Endothelial cell of umbilical vein (primary cell): ENCODE measurements at regions not wholly inside any gene's neighbourhood (a gene's known extent, or its start where the extent isn't known, plus 50 kb on each side); places are given as distances from the start of the nearest gene placed in this dataset.
"Not testable (repeated sequence)": the region's sequence is repeated elsewhere in the genome, so short reads cannot be mapped to it uniquely, and the experiment has no call there.

Experiments used
- BruUV-seq: library from RNA; stranded (reverse); fragments of 400-500 nt; replicated peaks from 2 replicates; lab custom pipeline; 2021; lab: Mats Ljungman, UMichigan
- CTCF ChIA-PET: fragments of 300-600, 350-600 bp; sonication (Branson Sonifier 250); formaldehyde crosslinking; loops from one replicate; lab custom pipeline; 2021; ENCODE audit warnings: antibody characterized with exemption, inconsistent platforms; lab: Charles Lee
- POLR2A ChIA-PET: fragments of 300-600, 350-600 bp; sonication (Branson Sonifier 250); formaldehyde crosslinking; loops from one replicate; lab custom pipeline; 2021; ENCODE audit warnings: antibody characterized with exemption, inconsistent platforms; lab: Charles Lee
- DNase-seq: peaks from one replicate; pipeline ENCODE4 v3.0.0-alpha.2; 2011; ENCODE audit warnings: low read depth, low spot score
- FAIRE-seq: peaks from 2 replicates; lab custom pipeline; 2011; peaks lifted over from hg19 to GRCh38; lab: Jason Lieb, UNC
- H2AFZ ChIP-seq: 2 replicates; pipeline ENCODE4 v1.6.0; 2012; ENCODE audit warnings: low read depth, low read length, control low read depth, inconsistent platforms
- H3K27ac ChIP-seq: 2 replicates; pipeline ENCODE4 v1.5.1; 2011; ENCODE audit warnings: low read depth, mild to moderate bottlenecking, control low read depth, low read length, moderate library complexity; ENCODE audit not compliant: insufficient read depth
- H3K27me3 ChIP-seq, 2 experiments: 2 replicates each; pipeline versions ENCODE4 v1.6.0 to v1.6.1; 2011; ENCODE audit warnings: low read length in 2 of 2, mixed read lengths in 1 of 2; ENCODE audit not compliant: control insufficient read depth in 2 of 2, insufficient read depth in 2 of 2
- H3K36me3 ChIP-seq, 2 experiments: 2 replicates in 1 of 2; 3 replicates in 1 of 2; pipeline ENCODE4 v1.5.1; 2011; ENCODE audit warnings: low read length in 2 of 2, mild to moderate bottlenecking in 1 of 2, moderate library complexity in 1 of 2; ENCODE audit not compliant: control insufficient read depth in 2 of 2, insufficient read depth in 2 of 2; ENCODE audit errors: extremely low read depth in 1 of 2
- H3K4me1 ChIP-seq: 3 replicates; pipeline ENCODE4 v1.5.1; 2011; ENCODE audit warnings: mild to moderate bottlenecking, low read length; ENCODE audit not compliant: control insufficient read depth, insufficient read depth; ENCODE audit errors: extremely low read depth
- H3K4me2 ChIP-seq: 2 replicates; pipeline ENCODE4 v1.6.1; 2011; ENCODE audit warnings: low read length, control low read depth, mixed read lengths; ENCODE audit not compliant: insufficient read depth
- H3K4me3 ChIP-seq, 3 experiments: fragments of 200-600 bp in 1 of 3; sonication (generic), shearing (Covaris generic) in 1 of 3; replicated peaks in 1 of 3; 2 replicates each; pipeline ENCODE4 v1.5.1; 2011 to 2016; ENCODE audit warnings: control low read depth in 3 of 3, low read length in 3 of 3, mild to moderate bottlenecking in 2 of 3, inconsistent platforms in 1 of 3, low read depth in 1 of 3, moderate library complexity in 1 of 3; ENCODE audit not compliant: insufficient read depth in 1 of 3
- H3K79me2 ChIP-seq: 2 replicates; pipeline ENCODE4 v1.6.0; 2012; ENCODE audit warnings: low read length, inconsistent platforms; ENCODE audit not compliant: control insufficient read depth, insufficient read depth
- H3K9ac ChIP-seq: replicated peaks from 2 replicates; pipeline ENCODE3; 2011; ENCODE audit warnings: low read length, control low read depth; ENCODE audit not compliant: insufficient read depth; ENCODE audit errors: extremely low read depth
- H3K9me1 ChIP-seq: replicated peaks from 3 replicates; pipeline ENCODE4 v1.6.0; 2011; ENCODE audit warnings: mild to moderate bottlenecking, low read length; ENCODE audit not compliant: control insufficient read depth, insufficient read depth; ENCODE audit errors: extremely low read depth
- H3K9me3 ChIP-seq: replicated peaks from 2 replicates; pipeline ENCODE4 v1.5.1; 2012; ENCODE audit warnings: low read length, inconsistent platforms; ENCODE audit not compliant: control insufficient read depth, insufficient read depth
- H4K20me1 ChIP-seq: replicated peaks from 2 replicates; pipeline ENCODE3; 2011; ENCODE audit warnings: mild to moderate bottlenecking, low read length; ENCODE audit not compliant: control insufficient read depth, insufficient read depth; ENCODE audit errors: extremely low read depth
- EZH2 ChIP-seq: IDR thresholded peaks from 2 replicates; pipeline ENCODE4 v1.6.1; 2012; ENCODE audit warnings: borderline replicate concordance, low read depth, mild to moderate bottlenecking, moderate library complexity, low read length, inconsistent platforms; ENCODE audit not compliant: severe bottlenecking
- GATA2 ChIP-seq: IDR thresholded peaks from 2 replicates; pipeline ENCODE4 v1.7.0; 2011; ENCODE audit warnings: low read depth, mild to moderate bottlenecking, moderate library complexity, mixed read lengths, low read length; ENCODE audit not compliant: insufficient read length, insufficient read depth
- JUN ChIP-seq: IDR thresholded peaks from 2 replicates; pipeline ENCODE4 v1.6.1; 2011; ENCODE audit warnings: borderline replicate concordance, low read depth; ENCODE audit not compliant: insufficient read length, insufficient read depth
- MYC ChIP-seq: IDR thresholded peaks from one replicate; pipeline ENCODE4 v1.6.1; 2011; ENCODE audit warnings: mild to moderate bottlenecking, low read depth, low read length
- POLR2AphosphoS5 ChIP-seq: IDR thresholded peaks from 2 replicates; pipeline ENCODE4 v1.6.1; 2012; ENCODE audit warnings: low read depth, mild to moderate bottlenecking, control low read depth, low read length, moderate library complexity; ENCODE audit not compliant: insufficient read depth
- dilution Hi-C: fragments of 300-500 bp; cut with MboI; formaldehyde crosslinking; loops from one replicate; pipeline ENCODE4 v1.15.0; 2019; ENCODE audit warnings: low sequenced_read_pairs; ENCODE audit not compliant: extremely low pct_ligation_motif_present
- intact Hi-C: fragments of 100-400 bp; cut with micrococcal nuclease; formaldehyde crosslinking; loops from one replicate; pipeline ENCODE4 v1.10.0; 2022
- TF ChIP-seq, protein P1 (sequence below), 2 donors: IDR thresholded peaks; 1 replicate in 1 of 2; 2 replicates in 1 of 2; pipeline ENCODE4 v1.5.1; 2011; ENCODE audit warnings: low read length in 2 of 2, mild to moderate bottlenecking in 2 of 2, moderate library complexity in 2 of 2, control low read depth in 1 of 2, inconsistent platforms in 1 of 2, low read depth in 1 of 2; ENCODE audit not compliant: insufficient read depth in 1 of 2; ENCODE audit errors: extremely low read depth in 1 of 2

DNA sequence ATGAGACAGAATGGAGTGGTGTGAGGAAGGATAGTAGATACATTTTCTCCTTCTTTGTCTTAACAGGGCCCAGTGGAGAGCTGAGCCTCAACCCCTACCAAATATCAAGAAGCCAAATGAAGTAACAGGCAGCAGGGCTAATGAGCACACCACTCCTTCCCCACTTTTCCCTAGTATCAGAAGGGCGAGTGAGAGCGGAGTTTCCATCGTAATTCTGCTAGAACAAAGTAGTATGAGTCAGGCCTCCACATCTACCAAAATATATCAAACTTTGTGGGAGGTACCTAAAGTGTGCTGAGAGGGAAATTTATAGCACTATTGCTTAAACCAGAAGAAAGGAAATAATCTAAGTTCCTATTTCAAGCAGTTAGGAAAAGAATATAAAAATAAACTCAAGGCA, 769.0 kb upstream of the RGMB start:
- Histone ChIP-seq H3K9me1 (no peaks in the 10 kb centered on the region), H3K27ac (no peak overlapping the region), H3K4me2 (no peak overlapping the region), H3K36me3 (no peaks in the 10 kb centered on the region), H3K9me3 (no peaks in the 10 kb centered on the region), H3K4me1 (no peaks in the 10 kb centered on the region), H4K20me1 (no peaks in the 10 kb centered on the region), H3K79me2 (no peaks in the 10 kb centered on the region), H3K27me3 (no peaks in the 10 kb centered on the region), H3K9ac (no peak overlapping the region), H2AFZ (peak overlapping the region; percentile 28), H3K4me3 (no peak overlapping the region)
- dilution Hi-C loops (no loop called here), intact Hi-C loops (no loop called here)
- BruUV-seq = no TSS peak
- no peak for FAIRE-seq
- TF ChIP-seq JUN (no peak), POLR2AphosphoS5 (no peak), GATA2 (no peak), MYC (no peak)
- CTCF ChIA-PET = no interaction called here
- peak; percentile 29 for DNase-seq
- POLR2A ChIA-PET = no interaction called here

DNA sequence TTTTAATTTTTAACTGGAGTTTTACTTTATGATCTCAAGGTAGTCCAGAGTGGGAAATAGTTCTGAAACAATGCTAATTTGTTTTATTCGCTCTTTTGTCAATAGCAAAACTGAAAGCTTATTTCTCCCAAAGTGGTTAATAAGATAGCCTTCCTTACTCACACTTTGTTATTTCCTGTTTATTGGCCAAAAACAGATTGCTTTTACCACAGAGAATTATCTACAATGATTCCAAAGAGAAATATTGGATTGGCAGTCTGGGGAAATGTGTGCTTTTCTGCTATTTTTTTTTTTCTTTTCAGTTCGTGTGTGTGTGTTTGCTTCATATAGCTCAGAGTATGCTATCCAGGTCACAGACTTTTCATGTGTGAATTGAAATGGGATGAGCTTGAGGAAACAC, 756.7 kb upstream of the RGMB start:
- DNase-seq (no peak), FAIRE-seq (no peak)
- H3K4me2 ChIP-seq = no peak overlapping the region
- intact Hi-C loops = no loop called here
- ChIA-PET POLR2A (no interaction called here), CTCF (interaction anchor here (0.9 to 1.8 kb wide), 5 partner anchors 16 to 752 kb away, joined by 3 to 4 read pairs (median 3); no protein-coding TSS in a partner anchor)
- no peak overlapping the region for H3K4me3 ChIP-seq
- no peak overlapping the region for H3K27ac ChIP-seq
- no peaks in the 10 kb centered on the region for H3K4me1 ChIP-seq
- H3K9me3 ChIP-seq = no peaks in the 10 kb centered on the region
- H4K20me1 ChIP-seq = no peaks in the 10 kb centered on the region
- H3K27me3 ChIP-seq = no peaks in the 10 kb centered on the region
- peak overlapping the region; percentile 62 for H2AFZ ChIP-seq
- no peaks in the 10 kb centered on the region for H3K36me3 ChIP-seq
- TF ChIP-seq MYC = no peak
- TF ChIP-seq POLR2AphosphoS5 = no peak
- TF ChIP-seq, protein P1, sequence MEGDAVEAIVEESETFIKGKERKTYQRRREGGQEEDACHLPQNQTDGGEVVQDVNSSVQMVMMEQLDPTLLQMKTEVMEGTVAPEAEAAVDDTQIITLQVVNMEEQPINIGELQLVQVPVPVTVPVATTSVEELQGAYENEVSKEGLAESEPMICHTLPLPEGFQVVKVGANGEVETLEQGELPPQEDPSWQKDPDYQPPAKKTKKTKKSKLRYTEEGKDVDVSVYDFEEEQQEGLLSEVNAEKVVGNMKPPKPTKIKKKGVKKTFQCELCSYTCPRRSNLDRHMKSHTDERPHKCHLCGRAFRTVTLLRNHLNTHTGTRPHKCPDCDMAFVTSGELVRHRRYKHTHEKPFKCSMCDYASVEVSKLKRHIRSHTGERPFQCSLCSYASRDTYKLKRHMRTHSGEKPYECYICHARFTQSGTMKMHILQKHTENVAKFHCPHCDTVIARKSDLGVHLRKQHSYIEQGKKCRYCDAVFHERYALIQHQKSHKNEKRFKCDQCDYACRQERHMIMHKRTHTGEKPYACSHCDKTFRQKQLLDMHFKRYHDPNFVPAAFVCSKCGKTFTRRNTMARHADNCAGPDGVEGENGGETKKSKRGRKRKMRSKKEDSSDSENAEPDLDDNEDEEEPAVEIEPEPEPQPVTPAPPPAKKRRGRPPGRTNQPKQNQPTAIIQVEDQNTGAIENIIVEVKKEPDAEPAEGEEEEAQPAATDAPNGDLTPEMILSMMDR (IDR thresholded peaks at IDR 0.05; ENCODE audit: extremely low read depth in 1 of 2, insufficient read depth in 1 of 2, low read depth in 1 of 2, low read length in 2 of 2) = no peak
- TF ChIP-seq GATA2 = no peak
- TF ChIP-seq JUN = no peak
- TF ChIP-seq EZH2 = no peak
- no TSS peak for BruUV-seq
- H3K79me2 ChIP-seq = no peaks in the 10 kb centered on the region
- H3K9ac ChIP-seq = no peak overlapping the region
- no peaks in the 10 kb centered on the region for H3K9me1 ChIP-seq
- dilution Hi-C loops = no loop called here

DNA sequence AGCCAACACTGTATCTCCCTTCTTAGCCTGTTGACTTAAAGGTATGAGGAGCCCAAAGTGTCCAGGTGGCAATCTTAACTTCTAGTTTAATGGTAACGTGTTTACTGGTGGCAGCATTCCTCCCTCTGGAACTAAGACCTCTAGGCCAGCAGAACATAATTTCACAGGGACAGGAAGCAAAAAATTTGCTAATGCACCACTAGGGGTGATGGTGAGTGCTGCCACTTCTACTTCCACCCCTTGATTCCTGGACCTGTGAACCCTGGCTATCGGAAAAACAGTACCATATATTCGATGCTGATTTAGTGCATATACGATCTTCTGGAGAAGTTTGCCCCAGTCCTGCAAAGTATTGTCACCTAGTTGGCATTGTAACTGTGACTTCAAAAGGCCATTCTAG, 743.2 kb upstream of the RGMB start:
- H3K36me3 ChIP-seq, dilution Hi-C loops, FAIRE-seq, H2AFZ ChIP-seq, H3K9me3 ChIP-seq, CTCF ChIA-PET, H3K27ac ChIP-seq, H3K79me2 ChIP-seq, H3K27me3 ChIP-seq, intact Hi-C loops, H4K20me1 ChIP-seq, H3K9ac ChIP-seq, H3K9me1 ChIP-seq, BruUV-seq, POLR2A ChIA-PET, H3K4me1 ChIP-seq, DNase-seq, H3K4me2 ChIP-seq, H3K4me3 ChIP-seq: not testable (repeated sequence)
